ENCODE measurements at regions not wholly inside any gene's neighbourhood (a gene's known extent, or its start where the extent isn't known, plus 50 kb on each side); places are given as distances from the start of the nearest gene placed in this dataset.

GRCh38 chr11:91813263-91813662 is 411.4 kb upstream of the FAT3 start:
- no peak for DNase-seq (ENCODE audit: low spot score)

DNA sequence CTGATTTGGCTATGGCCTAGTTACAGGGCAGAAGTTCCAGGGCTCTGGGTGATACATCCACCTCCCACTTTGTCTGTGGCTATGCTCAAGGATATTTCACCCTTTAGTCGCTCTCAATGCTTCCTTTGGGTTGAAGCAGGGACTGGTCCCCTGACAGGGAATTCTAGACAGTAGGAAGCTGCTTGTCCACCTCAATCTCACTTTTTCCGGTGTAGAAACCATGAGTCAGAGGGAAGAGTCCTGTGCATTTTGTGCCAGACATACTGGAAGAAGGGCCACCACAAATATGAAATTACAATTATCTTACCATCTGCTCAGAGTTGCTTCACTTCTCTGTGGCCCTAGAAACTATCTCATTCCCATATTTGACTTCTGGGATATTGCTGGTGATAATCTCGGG is 413.7 kb upstream of the FAT3 start:
- DNase-seq (ENCODE audit: low spot score), result no peak

GRCh38 chr11:91805293-91805692 is 419.3 kb upstream of the FAT3 start:
- DNase-seq (ENCODE audit: low spot score), result no peak

- DNase-seq (ENCODE audit: low spot score), result no peak
These were observed 420.6 kb upstream of the FAT3 start for GRCh38 chr11:91804042-91804441.

DNA sequence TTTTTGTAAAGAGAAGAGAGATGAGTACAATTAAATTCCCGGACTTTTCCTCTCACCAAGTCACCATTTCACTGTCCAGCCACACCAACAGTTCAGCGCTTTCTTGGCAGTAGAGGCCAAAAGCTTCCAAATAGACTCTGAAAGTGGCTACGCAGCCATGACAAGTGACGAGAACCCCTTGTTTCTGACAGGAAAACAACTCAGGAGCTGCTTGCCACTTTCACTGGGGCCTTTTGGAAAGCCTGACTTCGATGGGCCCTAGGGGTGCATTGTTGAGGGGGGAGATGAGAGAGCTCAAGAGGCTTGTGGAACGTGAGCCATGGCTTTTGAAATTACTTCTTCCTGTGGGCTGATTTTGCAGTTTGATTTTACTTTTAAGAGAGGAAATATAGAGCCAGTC is 422.1 kb upstream of the FAT3 start:
- DNase-seq (ENCODE audit: low spot score), result no peak

- no peak for DNase-seq (ENCODE audit: low spot score)
These were observed 424.3 kb upstream of the FAT3 start for GRCh38 chr11:91800208-91800914.

DNA sequence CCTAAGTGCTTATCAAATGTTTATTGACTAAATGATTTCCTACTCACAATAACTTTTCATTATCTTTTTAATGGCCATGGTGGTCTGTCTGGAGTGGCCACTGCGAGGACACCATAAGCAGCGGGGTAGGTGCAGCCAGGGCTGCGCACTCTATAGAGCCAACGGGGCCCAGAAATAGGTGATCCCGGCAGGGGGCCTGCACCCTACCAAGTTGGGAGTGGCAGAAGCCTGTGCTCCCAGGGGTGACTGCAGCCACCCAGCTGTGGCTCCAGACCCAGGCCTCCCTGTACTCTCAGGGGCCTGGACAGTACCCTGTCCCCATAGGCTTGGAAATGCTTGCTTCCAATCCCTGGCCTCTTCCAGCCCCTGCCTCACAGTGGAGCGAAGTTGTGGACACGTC is 426.4 kb upstream of the FAT3 start:
- no peak for DNase-seq (ENCODE audit: low spot score)

GRCh38 chr11:91796999-91797398 is 427.6 kb upstream of the FAT3 start:
- DNase-seq (ENCODE audit: low spot score), result no peak

DNA sequence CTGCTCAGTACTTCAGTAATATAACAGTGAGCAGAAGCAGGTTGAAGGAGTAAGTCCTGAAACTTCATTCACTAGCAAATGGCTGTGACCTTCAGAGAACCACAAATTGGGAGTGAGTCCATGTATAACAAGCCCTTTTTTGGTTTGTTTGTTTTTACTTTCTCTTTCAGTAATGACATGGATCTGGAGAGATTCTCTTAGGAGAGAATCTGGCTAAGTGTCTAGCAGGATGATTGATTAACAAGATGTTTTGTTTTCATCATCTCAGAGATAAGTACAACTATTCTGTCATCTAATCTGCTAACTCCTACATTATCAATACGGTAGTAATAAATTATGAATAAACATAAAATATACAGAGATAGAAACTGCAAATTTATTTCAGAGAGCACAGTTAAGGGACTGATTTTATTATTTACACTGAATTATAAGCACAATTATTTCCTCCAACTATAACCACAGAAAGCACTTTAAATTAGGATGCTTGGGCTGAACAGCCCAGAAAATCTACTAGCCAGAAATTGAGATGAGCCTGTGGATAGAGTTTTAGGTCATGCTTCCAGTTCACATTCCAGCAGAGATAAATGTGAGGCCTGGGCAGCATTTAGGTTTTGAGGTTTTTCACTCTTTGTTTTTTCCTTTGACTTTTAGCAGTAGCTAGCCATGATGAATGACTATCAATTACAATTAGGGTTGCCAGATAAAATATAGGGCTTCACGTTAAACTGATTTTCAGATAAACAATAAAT is 429.3 kb upstream of the FAT3 start:
- no peak for DNase-seq (ENCODE audit: low spot score)

- no peak for DNase-seq (ENCODE audit: low spot score)
These were observed 430.5 kb upstream of the FAT3 start for GRCh38 chr11:91794146-91794545.

- DNase-seq (ENCODE audit: low spot score), result no peak
These were observed 431.8 kb upstream of the FAT3 start for GRCh38 chr11:91792779-91793262.

GRCh38 chr11:91791171-91791468 is 433.5 kb upstream of the FAT3 start:
- no peak for DNase-seq (ENCODE audit: low spot score)

DNA sequence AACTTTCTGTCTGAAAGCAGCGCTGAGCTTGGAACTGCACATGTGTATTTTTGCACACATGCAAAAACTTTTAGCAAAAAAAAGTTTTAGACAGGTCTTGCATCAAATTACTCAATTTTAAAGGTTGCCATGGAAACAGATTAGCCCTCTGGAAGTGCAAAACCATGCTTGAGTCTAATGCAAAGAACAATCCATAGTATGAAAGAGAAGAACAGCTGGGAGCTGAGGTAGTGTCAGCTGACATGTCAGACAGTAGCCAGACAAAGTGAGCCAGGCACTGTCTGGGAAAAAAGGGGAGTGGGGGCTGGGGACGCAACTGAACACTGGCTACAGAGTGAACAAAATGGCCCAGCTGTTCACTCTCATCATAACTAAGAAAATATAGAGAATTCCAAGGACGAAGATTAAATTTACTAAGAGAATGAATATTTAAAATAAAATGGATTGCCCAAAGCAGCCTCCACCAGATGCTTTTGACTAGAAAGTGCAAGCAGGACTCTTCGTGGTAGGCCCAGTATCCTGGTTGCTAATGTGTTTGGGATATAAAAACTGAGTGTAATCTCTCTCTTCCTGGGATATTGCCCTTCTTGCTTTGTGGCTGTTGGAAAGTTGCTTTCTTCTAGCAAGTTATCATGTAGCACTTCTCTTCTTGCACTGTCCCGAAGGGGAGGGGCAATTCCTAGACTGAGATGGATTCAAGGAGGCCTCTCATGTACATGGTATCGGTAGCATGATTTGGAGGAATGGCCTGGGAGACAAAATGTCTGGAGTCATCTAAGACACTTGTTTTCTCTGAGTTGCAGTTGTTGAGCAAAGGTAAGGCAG is 434.1 kb upstream of the FAT3 start:
- no peak for DNase-seq (ENCODE audit: low spot score)

DNA sequence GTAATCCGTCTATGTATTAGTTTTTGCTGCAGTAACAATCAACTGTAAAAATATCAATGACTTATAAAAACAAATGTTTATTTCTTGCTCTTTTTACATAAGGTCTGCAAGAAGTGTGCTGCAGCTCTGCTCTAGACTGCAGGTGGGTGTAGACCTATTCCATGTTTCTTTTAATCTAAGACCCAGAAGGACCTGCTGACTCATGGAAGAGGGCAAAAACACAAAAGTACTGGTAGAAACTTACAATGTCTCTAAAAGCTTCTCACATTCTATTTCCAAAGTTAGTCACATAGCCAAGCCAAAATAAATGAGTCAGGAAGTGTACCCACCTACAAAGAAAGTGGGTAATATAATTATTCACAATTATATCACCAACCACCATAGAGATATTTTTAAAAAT is 435.9 kb upstream of the FAT3 start:
- DNase-seq (ENCODE audit: low spot score), result no peak

DNA sequence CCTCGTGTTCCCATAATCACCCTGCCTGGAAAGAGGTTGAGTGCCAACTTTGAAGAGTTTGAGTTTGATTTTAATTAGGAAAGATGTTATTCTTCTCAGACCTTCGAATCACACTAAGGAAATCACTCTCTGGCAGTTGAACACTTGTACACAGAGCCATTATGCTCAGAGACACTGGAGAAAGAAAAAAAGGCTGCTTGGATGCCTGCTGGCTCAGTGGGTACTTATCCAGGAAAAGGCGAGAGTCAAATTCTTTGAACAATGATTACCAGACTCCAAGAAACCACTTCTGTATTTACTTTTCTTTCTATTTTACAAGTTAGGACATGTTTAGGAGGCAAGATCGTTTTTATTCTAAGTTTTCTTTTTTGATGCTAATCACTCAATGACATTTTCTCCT is 438.5 kb upstream of the FAT3 start:
- no peak for DNase-seq (ENCODE audit: low spot score)

- DNase-seq (ENCODE audit: low spot score), result no peak
These were observed 441.4 kb upstream of the FAT3 start for GRCh38 chr11:91783173-91783572.

- no peak for DNase-seq (ENCODE audit: low spot score)
These were observed 445.9 kb upstream of the FAT3 start for GRCh38 chr11:91778758-91779157.

- no peak for DNase-seq (ENCODE audit: low spot score)
These were observed 448.0 kb upstream of the FAT3 start for GRCh38 chr11:91776655-91777054.

DNA sequence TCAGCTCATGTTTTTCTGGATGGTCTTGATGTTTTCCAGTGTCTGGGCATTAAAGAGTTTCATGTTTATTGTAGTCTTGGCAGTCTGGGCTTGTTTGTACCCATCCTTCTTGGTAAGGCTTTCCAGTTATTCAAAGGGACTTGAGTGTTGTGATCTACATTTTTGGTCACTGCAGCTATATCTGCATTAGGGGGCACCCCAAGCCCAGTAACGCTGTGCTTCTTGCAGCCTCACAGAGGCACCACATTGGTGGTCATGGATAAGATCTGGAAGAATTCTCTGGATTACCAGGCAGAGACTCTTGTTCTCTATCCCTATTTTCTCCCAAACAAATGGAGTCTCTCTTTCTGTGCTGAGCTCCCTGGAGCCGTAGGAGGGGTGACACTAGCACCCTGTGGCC is 451.5 kb upstream of the FAT3 start:
- DNase-seq (ENCODE audit: low spot score), result no peak

- DNase-seq (ENCODE audit: low spot score), result no peak
These were observed 452.7 kb upstream of the FAT3 start for GRCh38 chr11:91771961-91772360.

GRCh38 chr11:91768783-91769182 is 455.8 kb upstream of the FAT3 start:
- no peak for DNase-seq (ENCODE audit: low spot score)

DNA sequence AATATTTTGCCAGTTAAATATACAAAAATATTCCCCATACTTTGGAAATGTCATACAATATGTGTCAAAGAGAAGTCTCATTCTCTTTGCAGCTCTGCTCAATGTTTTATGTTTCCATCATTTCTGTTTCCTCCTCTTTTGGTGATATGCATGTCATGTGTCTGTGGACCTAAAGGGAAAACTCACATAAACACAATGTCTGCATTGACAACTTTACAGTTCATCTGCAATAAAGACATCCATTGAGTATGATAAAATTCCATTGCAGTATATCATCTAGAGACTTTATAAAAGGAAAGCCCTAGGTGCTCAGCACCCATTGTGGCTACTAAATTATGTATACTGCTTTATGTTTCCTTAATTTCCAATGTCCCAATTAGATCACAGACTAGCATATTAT is 461.3 kb upstream of the FAT3 start:
- no peak for DNase-seq (ENCODE audit: low spot score)

GRCh38 chr11:91761406-91762025 is 463.1 kb upstream of the FAT3 start:
- no peak for DNase-seq (ENCODE audit: low spot score)
